PC-3 (cell line): ENCODE measurements at regions not wholly inside any gene's neighbourhood (a gene's known extent, or its start where the extent isn't known, plus 50 kb on each side); places are given as distances from the start of the nearest gene placed in this dataset.

Experiments used
- ATAC-seq: fragments of 200-7000 bp; cut with Tn5 transposase; 2 replicates; pipeline ENCODE4 v1.9.1; 2020; ENCODE audit warnings: mild to moderate bottlenecking, moderate library complexity
- BruUV-seq: library from RNA; stranded (reverse); fragments of 400-500 nt; replicated peaks from 2 replicates; lab custom pipeline; 2021; lab: Mats Ljungman, UMichigan
- CTCF ChIA-PET: fragments of 300-600 bp; sonication (Branson Sonifier 250); formaldehyde crosslinking; loops from one replicate; lab custom pipeline; 2022; ENCODE audit warnings: antibody characterized with exemption; lab: Charles Lee
- POLR2A ChIA-PET: fragments of 300-600 bp; sonication (Branson Sonifier 250); formaldehyde crosslinking; loops from one replicate; lab custom pipeline; 2022; ENCODE audit warnings: antibody characterized with exemption; ENCODE audit not compliant: unreplicated experiment; lab: Charles Lee
- DNase-seq: peaks from one replicate; pipeline ENCODE4 v3.0.0-alpha.2; 2015
- H2AFZ ChIP-seq: fragments of 300-600 bp; sonication (generic); 2 replicates; pipeline ENCODE4 v1.6.0; 2016; ENCODE audit warnings: antibody characterized with exemption, low read length
- H3F3A ChIP-seq: fragments of 300-600 bp; sonication (generic); one replicate; pipeline ENCODE4 v1.6.0; 2017; ENCODE audit warnings: antibody characterized with exemption, low read length, control low read depth, mild to moderate bottlenecking; ENCODE audit not compliant: unreplicated experiment
- H3K27ac ChIP-seq: fragments of 300-600 bp; sonication (generic); 2 replicates; pipeline ENCODE4 v1.5.1; 2016; ENCODE audit warnings: mild to moderate bottlenecking, low read length
- H3K27me3 ChIP-seq: fragments of 300-600 bp; sonication (generic); 2 replicates; pipeline ENCODE4 v1.6.1; 2016; ENCODE audit warnings: low read length, mixed read lengths
- H3K36me3 ChIP-seq: fragments of 300-600 bp; sonication (generic); 2 replicates; pipeline ENCODE4 v1.6.1; 2016; ENCODE audit warnings: low read depth, mixed run types, low read length, mixed read lengths
- H3K4me1 ChIP-seq: fragments of 300-600 bp; sonication (generic); 2 replicates; pipeline ENCODE4 v1.5.1; 2016; ENCODE audit warnings: low read length; ENCODE audit not compliant: insufficient read depth
- H3K4me2 ChIP-seq: fragments of 300-600 bp; sonication (generic); 2 replicates; pipeline ENCODE4 v1.6.0; 2016; ENCODE audit warnings: low read length
- H3K4me3 ChIP-seq: fragments of 300-600 bp; sonication (generic); 2 replicates; pipeline ENCODE4 v1.5.1; 2016; ENCODE audit warnings: mild to moderate bottlenecking, low read length, mixed read lengths
- H3K79me2 ChIP-seq: fragments of 300-600 bp; sonication (generic); 2 replicates; pipeline ENCODE4 v1.6.1; 2017; ENCODE audit warnings: low read length, mixed read lengths
- H3K9ac ChIP-seq: fragments of 300-600 bp; sonication (generic); 2 replicates; pipeline ENCODE4 v1.6.0; 2016; ENCODE audit warnings: mild to moderate bottlenecking, low read length
- H3K9me2 ChIP-seq: fragments of 300-600 bp; sonication (generic); replicated peaks from 2 replicates; pipeline ENCODE4 v1.6.1; 2016; ENCODE audit warnings: mixed run types, low read length, mixed read lengths
- H3K9me3 ChIP-seq: fragments of 300-600 bp; sonication (generic); 2 replicates; pipeline ENCODE4 v1.6.1; 2016; ENCODE audit warnings: low read length, mixed read lengths
- H4K20me1 ChIP-seq: fragments of 300-600 bp; sonication (generic); 2 replicates; pipeline ENCODE4 v1.6.1; 2016; ENCODE audit warnings: low read length, mixed read lengths
- CTCF ChIP-seq: fragments of 300-600 bp; sonication (generic); conservative IDR thresholded peaks from 2 replicates; pipeline ENCODE4 v1.5.1; 2017; ENCODE audit warnings: antibody characterized with exemption, low read depth, mild to moderate bottlenecking, low read length
- EZH2 ChIP-seq: fragments of 300-600 bp; sonication (generic); IDR thresholded peaks from one replicate; pipeline ENCODE4 v1.6.1; 2017; ENCODE audit warnings: antibody characterized with exemption, mild to moderate bottlenecking, low read length; ENCODE audit not compliant: unreplicated experiment
- EZH2phosphoT487 ChIP-seq: fragments of 300-600 bp; sonication (generic); IDR thresholded peaks from 2 replicates; pipeline ENCODE4 v1.6.1; 2018; ENCODE audit warnings: mild to moderate bottlenecking, antibody characterized with exemption, low read length, borderline replicate concordance
- intact Hi-C: fragments of 100-400 bp; cut with micrococcal nuclease; formaldehyde crosslinking; loops from 2 replicates; pipeline ENCODE4 v1.9.0; 2023

- no TSS peak for BruUV-seq
- Histone ChIP-seq H3K4me1 (no peaks in the 10 kb centered on the region), H3K4me3 (no peak overlapping the region), H4K20me1 (no peaks in the 10 kb centered on the region), H3K4me2 (0 out of 2 replicates have a peak overlapping the region, but pooled peaks have one; percentile 23), H2AFZ (no peak overlapping the region), H3K36me3 (no peaks in the 10 kb centered on the region), H3F3A (no peaks in the 10 kb centered on the region), H3K27me3 (peaks cover 14% of the 10 kb centered on the region; the same call in 1 of the 2 replicates), H3K9me3 (no peaks in the 10 kb centered on the region), H3K27ac (no peak overlapping the region), H3K9me2 (no peaks in the 10 kb centered on the region), H3K9ac (no peak overlapping the region), H3K79me2 (no peaks in the 10 kb centered on the region)
- intact Hi-C loops = loop anchor here (1.0 to 10.0 kb wide), 5 partner anchors 62 to 1482 kb away; partner anchors contain the start of gene C9orf72
- ChIA-PET CTCF (interaction anchor here (1.3 kb wide), 1 partner anchor 347 kb away, joined by 5 read pairs; no protein-coding TSS in a partner anchor), POLR2A (no interaction called here)
- DNase-seq = peak; percentile 77
- ATAC-seq = peak; percentile 81
- no peak for TF ChIP-seq EZH2phosphoT487
- peak; percentile 81 for TF ChIP-seq CTCF
These were observed 153.2 kb upstream of the C9orf72 start for GRCh38 chr9:27726244-27727081.

GRCh38 chr9:27732494-27732893, 159.2 kb upstream of the C9orf72 start:
- no peak for ATAC-seq
- Histone ChIP-seq H3K9me3 (no peaks in the 10 kb centered on the region), H3K9me2 (no peaks in the 10 kb centered on the region), H3K4me3 (no peak overlapping the region), H2AFZ (no peak overlapping the region), H3K79me2 (no peaks in the 10 kb centered on the region), H3K36me3 (no peaks in the 10 kb centered on the region), H4K20me1 (no peaks in the 10 kb centered on the region), H3K4me2 (no peak overlapping the region), H3K9ac (no peak overlapping the region), H3F3A (no peaks in the 10 kb centered on the region), H3K27me3 (no peaks in the 10 kb centered on the region), H3K27ac (no peak overlapping the region), H3K4me1 (no peaks in the 10 kb centered on the region)
- intact Hi-C loops = no loop called here
- TF ChIP-seq EZH2phosphoT487 (no peak), EZH2 (no peak), CTCF (no peak)
- BruUV-seq = no TSS peak
- no peak for DNase-seq
- CTCF ChIA-PET = no interaction called here
- POLR2A ChIA-PET = no interaction called here

GRCh38 chr9:27743490-27743889, 170.2 kb upstream of the C9orf72 start:
- Histone ChIP-seq H3K27ac (no peak overlapping the region), H3K4me1 (no peaks in the 10 kb centered on the region), H3K9ac (no peak overlapping the region), H3K79me2 (no peaks in the 10 kb centered on the region), H3K27me3 (0 out of 2 replicates have a peak, but pooled peaks cover 5% of the 10 kb centered on the region), H4K20me1 (no peaks in the 10 kb centered on the region), H3K9me2 (no peaks in the 10 kb centered on the region), H3K36me3 (no peaks in the 10 kb centered on the region), H3K4me3 (no peak overlapping the region), H3F3A (no peaks in the 10 kb centered on the region), H2AFZ (no peak overlapping the region), H3K4me2 (no peak overlapping the region), H3K9me3 (no peaks in the 10 kb centered on the region)
- BruUV-seq = no TSS peak
- ATAC-seq = no peak
- DNase-seq = no peak
- CTCF ChIA-PET = no interaction called here
- intact Hi-C loops = no loop called here
- POLR2A ChIA-PET = interaction anchor here (0.6 kb wide), 2 partner anchors 462 to 1977 kb away, joined by 4 to 7 read pairs; no protein-coding TSS in a partner anchor
- TF ChIP-seq EZH2phosphoT487 (no peak), EZH2 (no peak), CTCF (no peak)
